ENCODE measurements at regions not wholly inside any gene's neighbourhood (a gene's known extent, or its start where the extent isn't known, plus 50 kb on each side); places are given as distances from the start of the nearest gene placed in this dataset.

DNA sequence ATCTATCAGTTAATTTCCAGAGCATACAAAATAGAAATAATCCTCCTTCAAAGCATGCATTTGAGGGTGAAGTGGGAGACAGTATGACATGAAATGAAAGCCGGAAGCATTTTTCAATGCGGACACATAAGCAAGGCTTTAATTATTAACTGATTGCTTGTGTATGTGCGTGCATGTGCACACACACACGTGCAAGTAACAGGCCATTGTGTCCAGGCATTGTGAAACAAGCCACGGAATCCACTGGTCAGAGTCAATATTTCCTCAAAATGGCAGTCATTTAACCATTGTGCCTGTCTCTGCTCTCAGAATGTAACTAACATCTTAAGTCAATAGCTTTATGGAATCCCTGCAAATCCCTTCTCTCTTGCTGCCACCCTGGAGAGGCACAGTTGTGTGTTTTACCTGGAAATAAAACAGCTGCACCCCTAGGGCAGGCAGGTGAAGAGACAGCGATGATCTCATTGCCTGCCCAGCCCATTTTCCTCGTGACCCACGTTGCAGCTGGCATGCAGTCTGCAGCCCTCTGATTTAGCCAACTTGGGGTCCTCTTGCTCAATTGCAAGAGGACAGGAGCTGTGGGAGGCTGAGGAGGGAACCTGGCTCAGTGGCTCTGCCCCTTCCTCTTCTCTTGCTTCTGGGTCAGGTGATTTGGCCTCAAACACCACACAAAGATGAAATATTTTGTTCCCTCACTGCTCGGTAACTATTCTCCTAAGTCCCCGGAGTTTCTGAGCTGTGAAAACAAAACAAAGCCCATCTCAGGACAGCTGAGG lies 500.9 kb upstream of the ZMIZ1 start:
- DNase-seq (ENCODE audit: low read depth) = no peak

DNA sequence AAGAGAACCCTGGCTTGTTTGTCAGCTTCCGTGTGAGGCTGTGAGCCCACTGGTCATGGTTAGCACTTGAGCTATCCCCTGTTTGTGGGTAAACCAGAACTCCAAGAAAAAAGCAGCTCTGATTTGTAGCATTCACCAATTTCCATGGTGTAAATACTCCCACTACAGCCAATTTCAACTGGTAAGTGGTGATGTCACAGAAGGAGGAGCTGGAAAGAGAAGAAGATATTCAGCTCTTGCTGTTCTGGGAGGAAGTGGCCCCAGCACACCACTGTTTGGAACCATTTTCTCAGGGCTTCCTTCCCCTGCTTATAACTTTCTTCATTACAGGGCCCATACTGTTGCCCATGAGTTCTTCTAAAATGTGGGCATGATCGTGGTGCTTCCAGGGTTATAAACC lies 500.1 kb upstream of the ZMIZ1 start:
- DNase-seq (ENCODE audit: low read depth) = no peak

GRCh38 chr10:78570633-78571235 lies 498.0 kb upstream of the ZMIZ1 start:
- no peak for DNase-seq (ENCODE audit: low read depth)

- no peak for DNase-seq (ENCODE audit: low read depth)
These were observed 497.5 kb upstream of the ZMIZ1 start for GRCh38 chr10:78571286-78571685.

DNA sequence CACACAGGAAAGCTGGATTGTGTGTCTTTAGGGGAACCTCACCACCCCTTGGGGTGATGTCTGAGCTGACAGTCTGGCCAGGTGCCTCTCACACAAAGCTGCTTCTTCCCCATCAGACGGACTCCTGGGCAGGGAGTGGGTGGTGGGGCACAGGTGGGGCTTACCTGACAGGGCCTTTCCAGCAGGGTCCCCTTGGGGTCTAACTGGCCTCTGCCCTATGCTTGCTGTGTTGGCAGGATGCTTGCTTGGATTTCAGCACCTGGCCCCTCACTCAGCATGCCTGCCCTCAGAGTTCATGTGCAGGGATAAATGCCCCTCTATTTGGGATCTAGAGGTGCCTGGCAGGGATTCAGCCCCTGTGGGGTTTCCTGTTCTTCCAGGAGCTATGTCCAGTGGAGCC lies 496.9 kb upstream of the ZMIZ1 start:
- DNase-seq (ENCODE audit: low read depth) = no peak

- DNase-seq (ENCODE audit: low read depth) = no peak
These were observed 496.2 kb upstream of the ZMIZ1 start for GRCh38 chr10:78572565-78572964.

- no peak for DNase-seq (ENCODE audit: low read depth)
These were observed 494.2 kb upstream of the ZMIZ1 start for GRCh38 chr10:78574547-78574946.

DNA sequence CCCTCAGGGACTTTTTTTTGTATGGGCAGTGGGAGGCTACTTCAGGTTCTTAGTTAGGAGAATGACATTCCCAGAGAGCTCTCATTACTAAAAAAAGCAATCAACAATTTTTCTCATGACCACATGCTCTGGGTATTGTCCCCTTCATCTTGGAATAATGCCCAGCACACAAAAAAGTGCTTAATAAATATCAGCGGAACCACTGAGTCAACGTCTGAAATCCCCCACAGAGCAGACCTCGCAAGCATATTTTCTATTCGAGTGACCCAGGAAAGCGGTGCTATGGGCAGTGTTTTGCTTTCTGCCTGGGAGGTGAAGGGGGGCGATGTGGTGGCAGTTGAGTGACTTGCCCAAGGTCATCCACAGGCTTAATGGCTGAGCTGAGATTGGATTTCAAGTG lies 493.4 kb upstream of the ZMIZ1 start:
- no peak for DNase-seq (ENCODE audit: low read depth)

GRCh38 chr10:78576276-78576675 lies 492.5 kb upstream of the ZMIZ1 start:
- no peak for DNase-seq (ENCODE audit: low read depth)

- no peak for DNase-seq (ENCODE audit: low read depth)
These were observed 491.1 kb upstream of the ZMIZ1 start for GRCh38 chr10:78577712-78578111.

DNA sequence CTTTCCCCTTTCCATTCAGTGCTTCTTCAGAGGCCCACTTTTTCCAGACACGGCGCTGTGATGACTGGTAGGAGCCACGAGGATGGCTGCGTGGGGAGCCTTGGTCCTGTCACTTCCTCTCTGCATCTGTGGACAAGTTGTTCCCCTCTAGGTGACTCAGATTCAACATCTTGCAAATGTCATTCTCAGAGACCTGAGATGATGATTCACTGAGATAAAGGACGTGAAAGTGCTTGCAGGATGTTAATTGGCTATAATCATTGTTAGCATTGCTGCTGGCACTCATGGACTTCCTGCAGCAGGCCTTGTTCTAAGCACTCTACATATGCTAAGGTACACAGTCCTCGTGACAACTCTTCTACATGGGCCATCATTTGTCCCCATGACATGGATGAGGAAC lies 489.8 kb upstream of the ZMIZ1 start:
- no peak for DNase-seq (ENCODE audit: low read depth)

GRCh38 chr10:78579576-78579975 lies 489.2 kb upstream of the ZMIZ1 start:
- no peak for DNase-seq (ENCODE audit: low read depth)

GRCh38 chr10:78579995-78580394 lies 488.8 kb upstream of the ZMIZ1 start:
- no peak for DNase-seq (ENCODE audit: low read depth)

DNA sequence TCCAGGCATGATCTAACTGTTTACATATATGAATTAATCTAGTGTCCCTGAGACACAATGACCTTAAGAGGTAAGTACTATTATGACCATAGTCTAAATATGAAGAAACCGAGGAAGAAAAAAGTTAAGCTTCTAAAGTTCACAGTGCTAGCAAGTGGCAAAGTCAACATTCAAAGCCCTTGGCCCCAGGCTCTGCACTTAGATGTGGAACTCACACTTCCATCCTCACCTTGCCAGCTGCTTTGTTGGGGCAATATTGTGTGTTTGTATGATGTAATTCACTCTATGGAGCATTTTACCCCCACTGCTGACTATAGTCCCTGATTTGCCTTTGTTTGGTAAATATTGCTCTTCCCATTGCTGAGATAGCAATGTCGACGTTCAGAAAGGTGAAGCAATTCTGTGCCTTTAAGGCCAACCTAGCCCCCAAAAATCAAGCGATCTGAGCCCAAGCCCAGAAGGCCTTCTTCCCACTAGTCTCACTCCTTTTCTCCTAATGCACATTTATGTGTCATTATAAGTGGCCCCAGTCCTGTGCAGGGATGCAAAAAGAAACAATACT lies 487.6 kb upstream of the ZMIZ1 start:
- no peak for DNase-seq (ENCODE audit: low read depth)

DNA sequence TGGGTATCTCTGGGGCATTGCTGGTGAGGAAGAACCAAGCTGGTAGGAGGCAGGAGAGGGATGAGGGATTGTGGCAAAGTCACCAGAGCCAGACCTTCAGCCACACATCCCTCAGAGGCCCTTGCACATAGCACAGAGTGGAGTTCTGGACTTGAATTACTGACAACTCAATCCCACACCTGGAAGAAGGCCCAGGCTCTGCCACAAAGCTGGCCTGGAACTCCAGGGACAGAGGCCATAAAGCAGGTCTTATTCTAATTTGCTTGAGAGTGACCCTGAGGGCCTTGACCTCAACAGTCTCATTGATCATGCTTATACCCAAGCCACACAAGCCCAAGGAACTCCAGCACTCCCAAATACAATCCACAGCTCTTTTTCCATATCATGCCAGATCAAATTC lies 486.2 kb upstream of the ZMIZ1 start:
- DNase-seq (ENCODE audit: low read depth) = no peak

DNA sequence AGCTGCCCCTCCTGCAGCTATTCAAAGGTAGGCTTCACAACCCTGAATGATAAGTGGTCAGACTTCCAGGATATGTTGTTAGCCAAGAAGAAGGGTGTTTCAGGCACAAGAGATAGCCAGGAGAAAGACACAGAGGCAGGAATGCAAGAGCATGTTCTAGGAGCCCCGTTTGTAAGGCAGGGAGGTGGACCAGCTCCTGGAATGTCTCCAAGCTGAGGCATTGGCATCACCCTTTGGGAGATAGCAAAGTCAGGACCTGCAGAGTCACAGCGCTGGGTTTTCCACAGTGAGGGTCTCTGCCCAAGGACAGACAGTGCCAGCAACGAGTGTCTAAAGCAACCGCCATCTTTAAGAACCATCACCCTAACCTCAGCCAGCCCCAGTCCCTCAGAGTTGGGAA lies 484.5 kb upstream of the ZMIZ1 start:
- DNase-seq (ENCODE audit: low read depth) = no peak

DNA sequence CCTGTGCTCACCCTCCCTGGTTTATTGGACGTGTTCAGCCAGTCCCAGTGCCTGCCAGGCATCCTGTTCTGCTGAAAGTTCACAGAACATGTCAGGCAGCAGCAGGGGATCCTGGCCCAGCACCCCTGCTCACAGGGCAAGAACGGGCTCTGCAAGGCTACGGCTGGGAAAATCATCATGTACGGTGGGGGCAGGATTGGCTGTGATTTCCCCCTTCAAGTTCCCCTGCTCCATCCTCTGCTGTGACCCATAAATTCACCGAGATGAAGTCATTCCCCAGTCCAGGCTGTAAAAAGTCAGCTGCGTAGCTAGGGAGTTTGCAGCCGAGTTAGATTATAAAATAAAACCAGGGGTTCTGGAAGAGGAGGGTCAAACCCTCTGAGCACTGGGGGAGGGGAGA lies 484.1 kb upstream of the ZMIZ1 start:
- DNase-seq (ENCODE audit: low read depth) = no peak

- no peak for DNase-seq (ENCODE audit: low read depth)
These were observed 482.8 kb upstream of the ZMIZ1 start for GRCh38 chr10:78585952-78586351.

GRCh38 chr10:78588194-78588811 lies 480.5 kb upstream of the ZMIZ1 start:
- DNase-seq (ENCODE audit: low read depth) = no peak

GRCh38 chr10:78589687-78590086 lies 479.1 kb upstream of the ZMIZ1 start:
- DNase-seq (ENCODE audit: low read depth) = no peak

DNA sequence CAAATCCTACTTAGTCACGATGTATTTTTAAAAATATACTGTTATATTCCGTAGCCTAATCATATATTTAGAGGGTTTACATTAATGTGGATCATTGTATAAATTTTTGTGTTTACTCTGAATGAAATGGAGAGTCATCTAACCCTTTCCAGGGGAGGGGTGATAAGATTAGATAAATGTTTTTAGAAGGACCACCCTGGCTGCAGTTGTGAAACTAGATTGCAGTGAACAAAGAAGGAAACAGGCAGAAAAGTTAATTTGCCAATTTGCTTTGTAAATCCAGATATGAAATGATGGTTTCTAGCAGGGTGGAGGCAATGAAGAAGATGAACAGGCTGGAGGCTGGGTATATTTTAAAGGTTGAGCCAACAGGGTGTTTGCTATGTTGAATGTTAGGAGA lies 477.7 kb upstream of the ZMIZ1 start:
- DNase-seq (ENCODE audit: low read depth) = no peak

- no peak for DNase-seq (ENCODE audit: low read depth)
These were observed 474.1 kb upstream of the ZMIZ1 start for GRCh38 chr10:78594559-78595268.

DNA sequence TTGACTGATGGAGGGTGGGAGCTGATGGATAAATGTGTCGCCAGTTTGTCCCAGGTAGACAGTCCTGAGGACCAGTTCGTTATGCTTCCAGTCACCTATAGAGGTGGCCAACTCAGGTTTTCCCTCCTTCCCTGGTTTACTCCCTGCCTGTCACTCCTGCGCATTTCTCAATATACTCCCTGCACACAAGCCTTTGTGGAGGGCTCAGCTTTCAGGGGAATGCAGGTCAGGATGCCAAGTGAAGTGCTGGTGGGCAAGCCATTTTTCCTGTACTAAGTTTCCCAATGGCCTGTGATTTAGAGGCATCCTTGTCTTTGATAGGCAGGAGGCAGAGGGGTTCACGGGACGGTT lies 473.5 kb upstream of the ZMIZ1 start:
- no peak for DNase-seq (ENCODE audit: low read depth)

Data from non-pigmented ciliary epithelial cell (primary cell).